ENCODE measurements at regions not wholly inside any gene's neighbourhood (a gene's known extent, or its start where the extent isn't known, plus 50 kb on each side); places are given as distances from the start of the nearest gene placed in this dataset.
"Not testable (repeated sequence)": the region's sequence is repeated elsewhere in the genome, so short reads cannot be mapped to it uniquely, and the experiment has no call there.

GRCh38 chr4:18159117-18159912, 137.8 kb upstream of the LCORL start:
- TF ChIP-seq CTCF (CRISPR knock-in tag; IDR thresholded peaks at IDR 0.05); RXRA (CRISPR knock-in tag; IDR thresholded peaks at IDR 0.05); FOXM1 (CRISPR knock-in tag; IDR thresholded peaks at IDR 0.05); ZNF644 (CRISPR knock-in tag; IDR thresholded peaks at IDR 0.05; ENCODE audit: low read depth); ZFP36L2 (CRISPR knock-in tag; IDR thresholded peaks at IDR 0.05); FOXO1 (CRISPR knock-in tag; IDR thresholded peaks at IDR 0.05); ZNF232 (CRISPR knock-in tag; IDR thresholded peaks at IDR 0.05; ENCODE audit: borderline replicate concordance); ZNF740 (CRISPR knock-in tag; IDR thresholded peaks at IDR 0.05); ZNF121 (CRISPR knock-in tag; IDR thresholded peaks at IDR 0.05); TARDBP (CRISPR knock-in tag; IDR thresholded peaks at IDR 0.05): not testable (repeated sequence)
- TF ChIP-seq, protein P1, sequence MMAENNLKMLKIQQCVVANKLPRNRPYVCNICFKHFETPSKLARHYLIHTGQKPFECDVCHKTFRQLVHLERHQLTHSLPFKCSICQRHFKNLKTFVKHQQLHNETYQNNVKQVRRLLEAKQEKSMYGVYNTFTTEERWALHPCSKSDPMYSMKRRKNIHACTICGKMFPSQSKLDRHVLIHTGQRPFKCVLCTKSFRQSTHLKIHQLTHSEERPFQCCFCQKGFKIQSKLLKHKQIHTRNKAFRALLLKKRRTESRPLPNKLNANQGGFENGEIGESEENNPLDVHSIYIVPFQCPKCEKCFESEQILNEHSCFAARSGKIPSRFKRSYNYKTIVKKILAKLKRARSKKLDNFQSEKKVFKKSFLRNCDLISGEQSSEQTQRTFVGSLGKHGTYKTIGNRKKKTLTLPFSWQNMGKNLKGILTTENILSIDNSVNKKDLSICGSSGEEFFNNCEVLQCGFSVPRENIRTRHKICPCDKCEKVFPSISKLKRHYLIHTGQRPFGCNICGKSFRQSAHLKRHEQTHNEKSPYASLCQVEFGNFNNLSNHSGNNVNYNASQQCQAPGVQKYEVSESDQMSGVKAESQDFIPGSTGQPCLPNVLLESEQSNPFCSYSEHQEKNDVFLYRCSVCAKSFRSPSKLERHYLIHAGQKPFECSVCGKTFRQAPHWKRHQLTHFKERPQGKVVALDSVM (CRISPR knock-in tag; IDR thresholded peaks at IDR 0.05), result not testable (repeated sequence)

All from HepG2 (cell line).